SU-DHL-6 (cell line): ENCODE measurements at regions not wholly inside any gene's neighbourhood (a gene's known extent, or its start where the extent isn't known, plus 50 kb on each side); places are given as distances from the start of the nearest gene placed in this dataset.

Experiments used
- H2AFZ ChIP-seq: fragments of 200-600 bp; sonication (generic); 2 replicates; pipeline ENCODE4 v1.6.1; 2014; ENCODE audit warnings: low read depth, mild to moderate bottlenecking, moderate library complexity, mixed read lengths, antibody characterized with exemption, low read length; ENCODE audit not compliant: severe bottlenecking
- H3F3A ChIP-seq: fragments of 200-600 bp; shearing (Covaris generic); 2 replicates; pipeline ENCODE4 v1.6.0; 2016; ENCODE audit warnings: antibody characterized with exemption, mild to moderate bottlenecking; ENCODE audit not compliant: insufficient read depth
- H3K27ac ChIP-seq: fragments of 200-600 bp; sonication (generic); 2 replicates; pipeline ENCODE4 v1.5.1; 2016; ENCODE audit warnings: low read depth, mild to moderate bottlenecking, low read length, moderate library complexity, mixed read lengths
- H3K27me3 ChIP-seq: fragments of 200-600 bp; sonication (generic), shearing (Covaris generic); 2 replicates; pipeline ENCODE4 v1.6.0; 2014; ENCODE audit warnings: mild to moderate bottlenecking, low read length
- H3K36me3 ChIP-seq: fragments of 200-600 bp; sonication (generic); 2 replicates; pipeline ENCODE4 v1.6.1; 2014; ENCODE audit warnings: mild to moderate bottlenecking, low read length, mixed read lengths
- H3K4me2 ChIP-seq: fragments of 300-600, 200-600 bp; shearing (Covaris generic), sonication (generic); 2 replicates; pipeline ENCODE4 v1.6.0; 2014; ENCODE audit warnings: low read length, low read depth, mild to moderate bottlenecking; ENCODE audit not compliant: poor library complexity, severe bottlenecking
- H3K4me3 ChIP-seq: fragments of 200-600 bp; sonication (generic); 2 replicates; pipeline ENCODE4 v1.5.1; 2014; ENCODE audit warnings: antibody characterized with exemption, low read length, mild to moderate bottlenecking, mixed read lengths; ENCODE audit not compliant: insufficient read depth, poor library complexity, severe bottlenecking
- H3K79me2 ChIP-seq: fragments of 200-600 bp; sonication (generic); 2 replicates; pipeline ENCODE4 v1.6.1; 2014; ENCODE audit warnings: mild to moderate bottlenecking, low read length, moderate library complexity; ENCODE audit not compliant: insufficient read depth
- H3K9ac ChIP-seq: fragments of 200-600 bp; sonication (generic); 2 replicates; pipeline ENCODE4 v1.7.0; 2014; ENCODE audit warnings: mild to moderate bottlenecking, low read length
- H3K9me2 ChIP-seq: fragments of 200-600 bp; sonication (generic); replicated peaks from 2 replicates; pipeline ENCODE4 v1.6.1; 2014; ENCODE audit warnings: low read length; ENCODE audit not compliant: insufficient read depth
- H3K9me3 ChIP-seq: fragments of 200-600 bp; sonication (generic); 2 replicates; pipeline ENCODE4 v1.6.1; 2014; ENCODE audit warnings: low read length, mixed read lengths; ENCODE audit not compliant: insufficient read depth
- H4K20me1 ChIP-seq: fragments of 200-600 bp; sonication (generic); 2 replicates; pipeline ENCODE4 v1.6.1; 2014; ENCODE audit warnings: low read depth, mild to moderate bottlenecking, antibody characterized with exemption, low read length, moderate library complexity, mixed read lengths
- EZH2phosphoT487 ChIP-seq: fragments of 200-600 bp; sonication (generic), shearing (Covaris generic); conservative IDR thresholded peaks from 2 replicates; pipeline ENCODE4 v1.6.1; 2018; ENCODE audit warnings: mild to moderate bottlenecking, antibody characterized with exemption, low read length, moderate library complexity, mixed read lengths
- TF ChIP-seq, protein P1 (sequence below): fragments of 200-600 bp; sonication (generic); IDR thresholded peaks from one replicate; pipeline ENCODE4 v1.5.1; 2017; ENCODE audit warnings: antibody characterized with exemption, mild to moderate bottlenecking, low read length, moderate library complexity; ENCODE audit not compliant: insufficient read depth, poor library complexity, severe bottlenecking

DNA sequence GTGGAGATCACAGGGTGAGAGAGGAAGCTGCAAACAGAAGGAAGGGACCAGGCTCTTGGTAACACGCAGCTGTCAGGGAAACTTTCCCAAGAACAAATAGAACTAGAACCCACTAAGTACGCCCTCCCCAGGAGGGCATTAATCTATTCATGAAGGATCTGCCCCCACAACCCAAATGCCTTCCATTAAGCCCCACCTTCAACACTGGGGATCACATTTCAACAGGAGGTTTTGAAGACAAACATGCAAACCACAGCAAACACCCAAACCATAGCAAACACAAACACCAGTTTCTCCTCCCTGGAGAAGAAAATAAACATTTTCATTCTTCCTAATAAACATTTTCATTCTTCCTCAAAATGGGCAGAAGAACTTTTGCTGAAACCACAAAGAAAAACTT lies 329.6 kb downstream of the EFNB2 start:
- Histone ChIP-seq H3K79me2 (no peaks in the 10 kb centered on the region), H3K9me3 (no peaks in the 10 kb centered on the region), H3K36me3 (no peaks in the 10 kb centered on the region), H3K9me2 (no peaks in the 10 kb centered on the region; the same call in 1 of the 2 replicates), H3F3A (no peaks in the 10 kb centered on the region), H3K27me3 (no peaks in the 10 kb centered on the region), H3K9ac (no peak overlapping the region), H4K20me1 (no peaks in the 10 kb centered on the region), H3K27ac (no peak overlapping the region), H3K4me2 (no peak overlapping the region), H2AFZ (no peak overlapping the region), H3K4me3 (no peak overlapping the region)
- TF ChIP-seq, protein P1, sequence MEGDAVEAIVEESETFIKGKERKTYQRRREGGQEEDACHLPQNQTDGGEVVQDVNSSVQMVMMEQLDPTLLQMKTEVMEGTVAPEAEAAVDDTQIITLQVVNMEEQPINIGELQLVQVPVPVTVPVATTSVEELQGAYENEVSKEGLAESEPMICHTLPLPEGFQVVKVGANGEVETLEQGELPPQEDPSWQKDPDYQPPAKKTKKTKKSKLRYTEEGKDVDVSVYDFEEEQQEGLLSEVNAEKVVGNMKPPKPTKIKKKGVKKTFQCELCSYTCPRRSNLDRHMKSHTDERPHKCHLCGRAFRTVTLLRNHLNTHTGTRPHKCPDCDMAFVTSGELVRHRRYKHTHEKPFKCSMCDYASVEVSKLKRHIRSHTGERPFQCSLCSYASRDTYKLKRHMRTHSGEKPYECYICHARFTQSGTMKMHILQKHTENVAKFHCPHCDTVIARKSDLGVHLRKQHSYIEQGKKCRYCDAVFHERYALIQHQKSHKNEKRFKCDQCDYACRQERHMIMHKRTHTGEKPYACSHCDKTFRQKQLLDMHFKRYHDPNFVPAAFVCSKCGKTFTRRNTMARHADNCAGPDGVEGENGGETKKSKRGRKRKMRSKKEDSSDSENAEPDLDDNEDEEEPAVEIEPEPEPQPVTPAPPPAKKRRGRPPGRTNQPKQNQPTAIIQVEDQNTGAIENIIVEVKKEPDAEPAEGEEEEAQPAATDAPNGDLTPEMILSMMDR, result no peak
- no peak for TF ChIP-seq EZH2phosphoT487

DNA sequence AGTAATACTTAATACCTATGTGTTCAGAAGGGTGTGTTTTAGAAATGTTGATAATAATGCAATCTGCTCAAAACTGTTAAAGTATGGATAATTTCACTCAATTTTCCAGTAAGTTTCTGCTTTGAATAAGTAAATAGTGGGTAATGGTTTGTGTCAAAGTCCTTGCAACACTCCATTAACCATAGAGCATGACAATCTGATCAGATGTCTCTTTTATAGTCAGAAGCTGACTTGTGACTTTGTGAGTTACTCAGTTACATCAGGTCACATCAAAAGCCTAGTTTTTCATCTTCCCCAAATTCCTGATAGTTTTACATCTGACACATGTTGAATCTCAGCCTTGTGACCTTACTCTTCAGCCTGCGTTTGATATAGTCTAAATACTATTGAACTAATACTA lies 338.0 kb downstream of the EFNB2 start:
- Histone ChIP-seq H3K27me3 (no peaks in the 10 kb centered on the region), H3K9ac (no peak overlapping the region), H2AFZ (no peak overlapping the region), H4K20me1 (no peaks in the 10 kb centered on the region), H3K4me2 (no peak overlapping the region), H3K9me3 (no peaks in the 10 kb centered on the region), H3F3A (no peaks in the 10 kb centered on the region), H3K27ac (no peak overlapping the region), H3K4me3 (no peak overlapping the region), H3K9me2 (no peaks in the 10 kb centered on the region), H3K79me2 (no peaks in the 10 kb centered on the region), H3K36me3 (no peaks in the 10 kb centered on the region)
- TF ChIP-seq, protein P1, result no peak
- no peak for TF ChIP-seq EZH2phosphoT487

DNA sequence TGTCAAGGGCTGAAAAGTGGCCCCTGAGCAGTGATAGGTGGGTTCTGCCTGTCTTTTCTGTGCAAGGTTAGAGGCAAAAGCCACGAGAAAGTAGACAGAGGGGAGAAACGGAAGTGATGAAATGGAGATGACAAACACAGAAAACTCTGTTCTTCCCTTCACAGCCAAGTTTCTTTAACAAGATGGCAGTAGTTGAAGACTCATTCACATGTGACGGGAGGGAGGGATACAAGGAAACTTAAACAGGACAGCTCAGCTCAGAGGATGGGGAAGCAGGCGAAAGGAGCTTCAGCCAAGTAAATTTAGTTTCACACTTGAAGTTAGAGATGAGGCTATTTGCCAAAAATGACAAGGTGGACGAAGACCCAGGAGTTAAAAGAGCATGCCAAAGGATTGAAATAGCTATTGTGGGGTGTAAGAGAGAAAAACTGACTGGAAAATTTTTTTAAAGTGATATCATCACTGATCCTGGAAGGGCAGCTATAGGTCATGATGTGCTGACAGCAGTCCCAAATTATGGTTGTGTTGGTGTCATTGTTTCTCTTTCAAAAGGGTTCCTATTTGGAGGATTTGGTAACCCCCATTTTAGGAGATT lies 347.9 kb downstream of the EFNB2 start:
- Histone ChIP-seq H3K79me2 (no peaks in the 10 kb centered on the region), H3K4me3 (no peak overlapping the region)

More for the DNA sequence above, 347.9 kb downstream of the EFNB2 start:
- Histone ChIP-seq H2AFZ (no peak overlapping the region), H3K9ac (no peak overlapping the region), H3K4me2 (no peak overlapping the region), H3K9me3 (0 out of 2 replicates have a peak, but pooled peaks cover 8% of the 10 kb centered on the region), H3K36me3 (no peaks in the 10 kb centered on the region; the same call in 1 of the 2 replicates), H3K27ac (no peak overlapping the region), H3K9me2 (no peaks in the 10 kb centered on the region), H4K20me1 (no peaks in the 10 kb centered on the region), H3F3A (no peaks in the 10 kb centered on the region), H3K27me3 (no peaks in the 10 kb centered on the region)
- TF ChIP-seq, protein P1, result no peak
- TF ChIP-seq EZH2phosphoT487, result no peak
